Tibial nerve (tissue), 4 donors: ENCODE measurements at regions not wholly inside any gene's neighbourhood (a gene's known extent, or its start where the extent isn't known, plus 50 kb on each side); places are given as distances from the start of the nearest gene placed in this dataset.

Experiments used
- DNase-seq, 2 donors: peaks; one replicate each; pipeline ENCODE4 v3.0.0-alpha.2; 2019; ENCODE audit warnings: low spot score in 2 of 2
- H3K27ac ChIP-seq, 4 donors: fragments of 200-600 bp; sonication (generic) in 3 of 4; one replicate each; pipeline ENCODE4 v1.5.1; 2017 to 2019; ENCODE audit warnings: mild to moderate bottlenecking in 1 of 4
- H3K27me3 ChIP-seq, 2 donors: fragments of 200-600 bp; sonication (generic) in 1 of 2; one replicate each; pipeline versions ENCODE4 v1.5.1 to v1.6.0; 2017 to 2019
- H3K36me3 ChIP-seq, 3 donors: fragments of 200-600 bp; sonication (generic); one replicate each; pipeline ENCODE4 v1.5.1; 2018 to 2019
- H3K4me1 ChIP-seq, 4 donors: fragments of 200-600 bp; sonication (generic) in 3 of 4; one replicate each; pipeline ENCODE4 v1.5.1; 2017 to 2019
- H3K4me3 ChIP-seq, 4 donors: fragments of 200-600 bp; sonication (generic) in 3 of 4; one replicate each; pipeline ENCODE4 v1.5.1; 2017 to 2019; ENCODE audit warnings: mild to moderate bottlenecking in 1 of 4, moderate library complexity in 1 of 4
- H3K9me3 ChIP-seq, 4 donors: fragments of 200-600 bp; sonication (generic) in 3 of 4; one replicate each; pipeline ENCODE4 v1.5.1; 2017 to 2019
- CTCF ChIP-seq, 5 experiments: fragments of 200-600 bp in 3 of 5; fragments of 450-650 bp in 2 of 5; sonication (generic) in 3 of 5; IDR thresholded peaks; one replicate each; pipeline ENCODE4 v1.5.1; 2016 to 2019; ENCODE audit warnings: antibody characterized with exemption in 5 of 5, mild to moderate bottlenecking in 3 of 5, moderate library complexity in 2 of 5
- EP300 ChIP-seq, 2 donors: sonication (generic); formaldehyde crosslinking; IDR thresholded peaks; one replicate each; pipeline ENCODE4 v1.6.1; 2017; ENCODE audit warnings: antibody characterized with exemption in 2 of 2, mild to moderate bottlenecking in 1 of 2
- POLR2A ChIP-seq, 2 donors: fragments of 450-650 bp; IDR thresholded peaks; one replicate each; pipeline ENCODE4 v1.6.1; 2017; ENCODE audit warnings: antibody characterized with exemption in 2 of 2, mild to moderate bottlenecking in 2 of 2, moderate library complexity in 2 of 2
- WGBS, 2 donors: methylation state at CpG; one replicate each; pipeline ENCODE4 v1.1.5; 2018; 5-methylcytosine and 5-hydroxymethylcytosine counted together

DNA sequence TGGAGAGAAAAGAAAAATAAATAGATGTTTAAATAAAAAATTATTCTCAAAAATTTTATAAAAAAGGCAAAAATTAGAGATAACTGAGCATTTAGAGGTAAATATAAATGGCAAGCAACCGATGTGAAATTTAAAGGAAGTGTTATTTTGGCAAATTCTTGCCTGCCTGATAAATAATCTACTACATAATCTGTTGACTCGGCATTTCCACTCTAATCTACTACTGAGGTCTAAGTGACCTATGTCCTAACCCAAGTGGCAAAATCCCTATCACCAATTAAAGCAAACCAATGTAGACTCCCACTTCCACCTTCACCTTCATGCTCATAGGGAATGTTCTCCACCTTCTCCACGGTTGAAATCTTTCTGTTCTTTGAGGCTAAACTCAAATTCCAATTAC lies 1124.1 kb upstream of the CDH2 start:
- Histone ChIP-seq H3K4me3 (no peak overlapping the region), H3K36me3 (no peaks in the 10 kb centered on the region), H3K27me3 (no peaks in the 10 kb centered on the region), H3K9me3 (no peaks in the 10 kb centered on the region), H3K4me1 (no peaks in the 10 kb centered on the region), H3K27ac (no peak overlapping the region)
- TF ChIP-seq CTCF (IDR thresholded peaks at IDR 0.05) (no peak), EP300 (IDR thresholded peaks at IDR 0.05) (no peak), POLR2A (IDR thresholded peaks at IDR 0.05) (no peak)
- no peak for DNase-seq
- WGBS, 2 donors, result 89 to 94% methylated on average over 3 of the region's 3 CpGs

DNA sequence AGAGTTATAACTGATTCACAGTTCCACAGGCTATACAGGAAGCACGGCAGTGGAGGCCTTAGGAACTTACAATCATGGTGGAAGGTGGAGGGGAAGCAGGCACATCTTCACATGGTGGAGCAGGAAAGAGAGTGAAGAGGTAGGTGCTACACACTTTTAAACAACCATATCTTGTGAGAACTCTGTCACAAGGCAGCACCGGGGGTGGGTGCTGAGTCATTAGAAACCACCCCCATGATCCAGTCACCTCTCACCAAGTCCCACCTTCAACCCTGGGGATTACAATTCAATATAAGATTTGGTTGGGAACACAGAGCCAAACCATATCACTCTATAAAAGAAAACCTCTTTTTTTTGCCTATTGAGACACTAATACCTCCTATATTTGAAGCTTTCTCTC lies 1108.5 kb upstream of the CDH2 start:
- Histone ChIP-seq H3K4me3 (no peak overlapping the region), H3K9me3 (no peaks in the 10 kb centered on the region), H3K36me3 (no peaks in the 10 kb centered on the region), H3K27me3 (no peaks in the 10 kb centered on the region), H3K4me1 (no peaks in the 10 kb centered on the region), H3K27ac (no peak overlapping the region)
- TF ChIP-seq CTCF (IDR thresholded peaks at IDR 0.05) (no peak), POLR2A (IDR thresholded peaks at IDR 0.05) (no peak), EP300 (IDR thresholded peaks at IDR 0.05) (no peak)
- WGBS, 2 donors, result 61 to 74% methylated on average over 2 of the region's 2 CpGs
- no peak for DNase-seq

GRCh38 chr18:29271501-29271900 lies 1094.6 kb upstream of the CDH2 start:
- Histone ChIP-seq H3K9me3 (no peaks in the 10 kb centered on the region), H3K36me3 (no peaks in the 10 kb centered on the region), H3K4me3 (no peak overlapping the region), H3K27me3 (no peaks in the 10 kb centered on the region), H3K4me1 (no peaks in the 10 kb centered on the region), H3K27ac (no peak overlapping the region)
- 88 to 89% methylated on average over 2 of the region's 2 CpGs for WGBS, 2 donors
- DNase-seq, result no peak
- TF ChIP-seq EP300 (IDR thresholded peaks at IDR 0.05) (no peak), CTCF (IDR thresholded peaks at IDR 0.05) (no peak), POLR2A (IDR thresholded peaks at IDR 0.05) (no peak)

DNA sequence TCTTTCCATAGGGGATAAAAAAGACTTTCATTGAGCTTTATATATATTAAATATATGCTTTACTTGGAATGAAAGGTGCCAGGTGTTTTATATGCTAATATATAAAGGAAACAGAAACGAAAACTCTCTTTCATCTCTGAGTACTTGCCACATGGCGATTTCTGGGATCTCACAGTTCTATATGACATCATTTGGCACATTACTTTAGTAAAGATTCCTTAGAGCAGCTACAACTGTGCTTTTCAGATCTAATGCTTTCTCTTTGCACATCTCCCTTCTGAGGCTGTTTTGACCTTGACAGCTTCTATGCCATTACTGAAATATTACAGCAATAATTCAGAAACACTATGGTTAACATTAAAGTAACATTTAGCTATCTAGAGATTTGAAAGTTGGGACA lies 1082.9 kb upstream of the CDH2 start:
- H3K36me3 ChIP-seq, result no peaks in the 10 kb centered on the region
- no peak overlapping the region for H3K27ac ChIP-seq
- H3K4me3 ChIP-seq, result no peak overlapping the region
- no peaks in the 10 kb centered on the region for H3K4me1 ChIP-seq
- DNase-seq, result no peak
- no peak for TF ChIP-seq EP300 (IDR thresholded peaks at IDR 0.05)
- TF ChIP-seq POLR2A (IDR thresholded peaks at IDR 0.05), result no peak
- no peak for TF ChIP-seq CTCF (IDR thresholded peaks at IDR 0.05)
- WGBS, 2 donors, result 59 to 73% methylated on average over 2 of the region's 2 CpGs
- no peaks in the 10 kb centered on the region for H3K9me3 ChIP-seq
- no peaks in the 10 kb centered on the region for H3K27me3 ChIP-seq

- Histone ChIP-seq H3K27me3 (no peaks in the 10 kb centered on the region), H3K27ac (no peak overlapping the region), H3K36me3 (no peaks in the 10 kb centered on the region), H3K4me1 (no peaks in the 10 kb centered on the region), H3K4me3 (no peak overlapping the region), H3K9me3 (no peaks in the 10 kb centered on the region)
- 95 to 96% methylated on average over 2 of the region's 2 CpGs for WGBS, 2 donors
- TF ChIP-seq CTCF (IDR thresholded peaks at IDR 0.05), result no peak
- no peak for DNase-seq
These were observed 1077.2 kb upstream of the CDH2 start for GRCh38 chr18:29254123-29254522.
